Effector memory CD4-positive, alpha-beta T cell (primary cell): ENCODE measurements at regions not wholly inside any gene's neighbourhood (a gene's known extent, or its start where the extent isn't known, plus 50 kb on each side); places are given as distances from the start of the nearest gene placed in this dataset.
"Not testable (repeated sequence)": the region's sequence is repeated elsewhere in the genome, so short reads cannot be mapped to it uniquely, and the experiment has no call there.

ENCODE experiments used
- DNase-seq, 3 donors: peaks; one replicate each; pipeline ENCODE4 v3.0.0-alpha.2; 2020
- H3K27ac ChIP-seq: 2 replicates; pipeline ENCODE4 v1.7.0; 2013; ENCODE audit warnings: mild to moderate bottlenecking, low read length, moderate library complexity; ENCODE audit not compliant: insufficient read depth, poor library complexity, severe bottlenecking
- H3K27me3 ChIP-seq: replicated peaks from 2 replicates; pipeline ENCODE4 v1.7.0; 2013; ENCODE audit warnings: mild to moderate bottlenecking, low read length; ENCODE audit not compliant: insufficient read depth, control insufficient read depth, poor library complexity, severe bottlenecking
- H3K36me3 ChIP-seq: 2 replicates; pipeline ENCODE4 v1.7.0; 2013; ENCODE audit warnings: mild to moderate bottlenecking, low read length, moderate library complexity; ENCODE audit not compliant: control insufficient read depth, insufficient read depth
- H3K4me1 ChIP-seq: 2 replicates; pipeline ENCODE4 v1.7.0; 2013; ENCODE audit warnings: low read length, mild to moderate bottlenecking; ENCODE audit not compliant: control insufficient read depth, insufficient read depth, poor library complexity, severe bottlenecking
- H3K4me3 ChIP-seq: 2 replicates; pipeline ENCODE4 v1.7.0; 2013; ENCODE audit warnings: low read length, low read depth, mild to moderate bottlenecking; ENCODE audit not compliant: insufficient read depth, poor library complexity, severe bottlenecking
- H3K9me3 ChIP-seq: 2 replicates; pipeline ENCODE4 v1.7.0; 2013; ENCODE audit warnings: mild to moderate bottlenecking, low read length, moderate library complexity; ENCODE audit not compliant: control insufficient read depth

GRCh38 chr12:19659086-19659485, 219.8 kb downstream of the AEBP2 start:
- H3K4me1 ChIP-seq = peaks cover 4% of the 10 kb centered on the region
- H3K9me3 ChIP-seq = no peaks in the 10 kb centered on the region
- H3K27ac ChIP-seq = no peak overlapping the region
- H3K4me3 ChIP-seq = no peak overlapping the region
- no peak for DNase-seq
- H3K36me3 ChIP-seq = no peaks in the 10 kb centered on the region
- no peaks in the 10 kb centered on the region for H3K27me3 ChIP-seq

- Histone ChIP-seq H3K27ac (no peak overlapping the region), H3K27me3 (no peaks in the 10 kb centered on the region), H3K36me3 (no peaks in the 10 kb centered on the region), H3K9me3 (no peaks in the 10 kb centered on the region), H3K4me3 (no peak overlapping the region), H3K4me1 (peaks cover 4% of the 10 kb centered on the region)
- no peak for DNase-seq
Observed at GRCh38 chr12:19659501-19659900, 220.2 kb downstream of the AEBP2 start.

GRCh38 chr12:19665121-19665900, 226.0 kb downstream of the AEBP2 start:
- Histone ChIP-seq H3K9me3 (no peaks in the 10 kb centered on the region), H3K36me3 (no peaks in the 10 kb centered on the region), H3K27me3 (no peaks in the 10 kb centered on the region), H3K27ac (no peak overlapping the region), H3K4me1 (peaks cover 4% of the 10 kb centered on the region), H3K4me3 (no peak overlapping the region)
- no peak for DNase-seq

- no peaks in the 10 kb centered on the region for H3K27me3 ChIP-seq
- DNase-seq = no peak
- no peak overlapping the region for H3K27ac ChIP-seq
- no peaks in the 10 kb centered on the region for H3K36me3 ChIP-seq
- no peak overlapping the region for H3K4me3 ChIP-seq
- no peaks in the 10 kb centered on the region for H3K9me3 ChIP-seq
- peaks cover under 1% of the 10 kb centered on the region for H3K4me1 ChIP-seq
Observed at GRCh38 chr12:19666070-19666469, 226.8 kb downstream of the AEBP2 start.

GRCh38 chr12:19669793-19670192, 230.5 kb downstream of the AEBP2 start:
- no peak overlapping the region for H3K27ac ChIP-seq
- no peak overlapping the region for H3K4me3 ChIP-seq
- H3K36me3 ChIP-seq = no peaks in the 10 kb centered on the region
- H3K27me3 ChIP-seq = no peaks in the 10 kb centered on the region
- no peaks in the 10 kb centered on the region for H3K4me1 ChIP-seq
- no peaks in the 10 kb centered on the region for H3K9me3 ChIP-seq
- DNase-seq = no peak

GRCh38 chr12:19671695-19672094, 232.4 kb downstream of the AEBP2 start:
- Histone ChIP-seq H3K27ac (no peak overlapping the region), H3K27me3 (no peaks in the 10 kb centered on the region), H3K4me1 (no peaks in the 10 kb centered on the region), H3K36me3 (no peaks in the 10 kb centered on the region), H3K9me3 (no peaks in the 10 kb centered on the region), H3K4me3 (no peak overlapping the region)
- no peak for DNase-seq

- no peak overlapping the region for H3K27ac ChIP-seq
- H3K9me3 ChIP-seq = no peaks in the 10 kb centered on the region
Observed at GRCh38 chr12:19674437-19674836, 235.1 kb downstream of the AEBP2 start.

GRCh38 chr12:19675361-19675760, 236.1 kb downstream of the AEBP2 start:
- no peaks in the 10 kb centered on the region for H3K36me3 ChIP-seq
- H3K27me3 ChIP-seq = no peaks in the 10 kb centered on the region
- no peak overlapping the region for H3K27ac ChIP-seq
- no peak overlapping the region for H3K4me3 ChIP-seq
- DNase-seq = no peak
- no peaks in the 10 kb centered on the region for H3K9me3 ChIP-seq
- H3K4me1 ChIP-seq = no peaks in the 10 kb centered on the region

More at GRCh38 chr12:19674437-19674836, 235.1 kb downstream of the AEBP2 start:
- Histone ChIP-seq H3K36me3 (no peaks in the 10 kb centered on the region), H3K4me3 (no peak overlapping the region), H3K27me3 (no peaks in the 10 kb centered on the region), H3K4me1 (no peaks in the 10 kb centered on the region)
- no peak for DNase-seq

- DNase-seq, H3K27me3 ChIP-seq, H3K4me3 ChIP-seq, H3K4me1 ChIP-seq, H3K9me3 ChIP-seq, H3K36me3 ChIP-seq, H3K27ac ChIP-seq: not testable (repeated sequence)
Observed at GRCh38 chr12:19678501-19678900, 239.2 kb downstream of the AEBP2 start.

GRCh38 chr12:19681007-19681406, 241.7 kb downstream of the AEBP2 start:
- no peaks in the 10 kb centered on the region for H3K9me3 ChIP-seq
- no peaks in the 10 kb centered on the region for H3K4me1 ChIP-seq
- no peak overlapping the region for H3K27ac ChIP-seq
- H3K27me3 ChIP-seq = no peaks in the 10 kb centered on the region
- DNase-seq = no peak
- H3K4me3 ChIP-seq = no peak overlapping the region
- H3K36me3 ChIP-seq = no peaks in the 10 kb centered on the region
